PC-3 (cell line): ENCODE measurements at regions not wholly inside any gene's neighbourhood (a gene's known extent, or its start where the extent isn't known, plus 50 kb on each side); places are given as distances from the start of the nearest gene placed in this dataset.

ENCODE experiments used
- ATAC-seq: fragments of 200-7000 bp; cut with Tn5 transposase; 2 replicates; pipeline ENCODE4 v1.9.1; 2020; ENCODE audit warnings: mild to moderate bottlenecking, moderate library complexity
- BruUV-seq: library from RNA; stranded (reverse); fragments of 400-500 nt; replicated peaks from 2 replicates; lab custom pipeline; 2021; lab: Mats Ljungman, UMichigan
- CTCF ChIA-PET: fragments of 300-600 bp; sonication (Branson Sonifier 250); formaldehyde crosslinking; loops from one replicate; lab custom pipeline; 2022; ENCODE audit warnings: antibody characterized with exemption; lab: Charles Lee
- POLR2A ChIA-PET: fragments of 300-600 bp; sonication (Branson Sonifier 250); formaldehyde crosslinking; loops from one replicate; lab custom pipeline; 2022; ENCODE audit warnings: antibody characterized with exemption; ENCODE audit not compliant: unreplicated experiment; lab: Charles Lee
- DNase-seq: peaks from one replicate; pipeline ENCODE4 v3.0.0-alpha.2; 2015
- H2AFZ ChIP-seq: fragments of 300-600 bp; sonication (generic); 2 replicates; pipeline ENCODE4 v1.6.0; 2016; ENCODE audit warnings: antibody characterized with exemption, low read length
- H3F3A ChIP-seq: fragments of 300-600 bp; sonication (generic); one replicate; pipeline ENCODE4 v1.6.0; 2017; ENCODE audit warnings: antibody characterized with exemption, low read length, control low read depth, mild to moderate bottlenecking; ENCODE audit not compliant: unreplicated experiment
- H3K27ac ChIP-seq: fragments of 300-600 bp; sonication (generic); 2 replicates; pipeline ENCODE4 v1.5.1; 2016; ENCODE audit warnings: mild to moderate bottlenecking, low read length
- H3K27me3 ChIP-seq: fragments of 300-600 bp; sonication (generic); 2 replicates; pipeline ENCODE4 v1.6.1; 2016; ENCODE audit warnings: low read length, mixed read lengths
- H3K36me3 ChIP-seq: fragments of 300-600 bp; sonication (generic); 2 replicates; pipeline ENCODE4 v1.6.1; 2016; ENCODE audit warnings: low read depth, mixed run types, low read length, mixed read lengths
- H3K4me1 ChIP-seq: fragments of 300-600 bp; sonication (generic); 2 replicates; pipeline ENCODE4 v1.5.1; 2016; ENCODE audit warnings: low read length; ENCODE audit not compliant: insufficient read depth
- H3K4me2 ChIP-seq: fragments of 300-600 bp; sonication (generic); 2 replicates; pipeline ENCODE4 v1.6.0; 2016; ENCODE audit warnings: low read length
- H3K4me3 ChIP-seq: fragments of 300-600 bp; sonication (generic); 2 replicates; pipeline ENCODE4 v1.5.1; 2016; ENCODE audit warnings: mild to moderate bottlenecking, low read length, mixed read lengths
- H3K79me2 ChIP-seq: fragments of 300-600 bp; sonication (generic); 2 replicates; pipeline ENCODE4 v1.6.1; 2017; ENCODE audit warnings: low read length, mixed read lengths
- H3K9ac ChIP-seq: fragments of 300-600 bp; sonication (generic); 2 replicates; pipeline ENCODE4 v1.6.0; 2016; ENCODE audit warnings: mild to moderate bottlenecking, low read length
- H3K9me2 ChIP-seq: fragments of 300-600 bp; sonication (generic); replicated peaks from 2 replicates; pipeline ENCODE4 v1.6.1; 2016; ENCODE audit warnings: mixed run types, low read length, mixed read lengths
- H3K9me3 ChIP-seq: fragments of 300-600 bp; sonication (generic); 2 replicates; pipeline ENCODE4 v1.6.1; 2016; ENCODE audit warnings: low read length, mixed read lengths
- H4K20me1 ChIP-seq: fragments of 300-600 bp; sonication (generic); 2 replicates; pipeline ENCODE4 v1.6.1; 2016; ENCODE audit warnings: low read length, mixed read lengths
- CTCF ChIP-seq: fragments of 300-600 bp; sonication (generic); conservative IDR thresholded peaks from 2 replicates; pipeline ENCODE4 v1.5.1; 2017; ENCODE audit warnings: antibody characterized with exemption, low read depth, mild to moderate bottlenecking, low read length
- EZH2 ChIP-seq: fragments of 300-600 bp; sonication (generic); IDR thresholded peaks from one replicate; pipeline ENCODE4 v1.6.1; 2017; ENCODE audit warnings: antibody characterized with exemption, mild to moderate bottlenecking, low read length; ENCODE audit not compliant: unreplicated experiment
- EZH2phosphoT487 ChIP-seq: fragments of 300-600 bp; sonication (generic); IDR thresholded peaks from 2 replicates; pipeline ENCODE4 v1.6.1; 2018; ENCODE audit warnings: mild to moderate bottlenecking, antibody characterized with exemption, low read length, borderline replicate concordance
- intact Hi-C: fragments of 100-400 bp; cut with micrococcal nuclease; formaldehyde crosslinking; loops from 2 replicates; pipeline ENCODE4 v1.9.0; 2023

- no peaks in the 10 kb centered on the region for H3K9me3 ChIP-seq
- ATAC-seq (no peak), DNase-seq (no peak)
- H3K4me3 ChIP-seq, result no peak overlapping the region
- H3K79me2 ChIP-seq, result no peaks in the 10 kb centered on the region
- BruUV-seq, result no TSS peak
- peaks cover 14% of the 10 kb centered on the region for H3K4me1 ChIP-seq
- no peaks in the 10 kb centered on the region for H3F3A ChIP-seq
- H4K20me1 ChIP-seq, result no peaks in the 10 kb centered on the region
- no peak for TF ChIP-seq EZH2
- no peak for TF ChIP-seq CTCF
- TF ChIP-seq EZH2phosphoT487, result no peak
- H3K27me3 ChIP-seq, result no peaks in the 10 kb centered on the region
- CTCF ChIA-PET, result no interaction called here
- no peak overlapping the region for H3K9ac ChIP-seq
- H3K9me2 ChIP-seq, result no peaks in the 10 kb centered on the region
- no peak overlapping the region for H3K27ac ChIP-seq
- POLR2A ChIA-PET, result no interaction called here
- no peak overlapping the region for H2AFZ ChIP-seq
- intact Hi-C loops, result no loop called here
- H3K4me2 ChIP-seq, result no peak overlapping the region
- H3K36me3 ChIP-seq, result no peaks in the 10 kb centered on the region
Observed at GRCh38 chr2:46815121-46815802, 100.3 kb downstream of the MCFD2 start.

DNA sequence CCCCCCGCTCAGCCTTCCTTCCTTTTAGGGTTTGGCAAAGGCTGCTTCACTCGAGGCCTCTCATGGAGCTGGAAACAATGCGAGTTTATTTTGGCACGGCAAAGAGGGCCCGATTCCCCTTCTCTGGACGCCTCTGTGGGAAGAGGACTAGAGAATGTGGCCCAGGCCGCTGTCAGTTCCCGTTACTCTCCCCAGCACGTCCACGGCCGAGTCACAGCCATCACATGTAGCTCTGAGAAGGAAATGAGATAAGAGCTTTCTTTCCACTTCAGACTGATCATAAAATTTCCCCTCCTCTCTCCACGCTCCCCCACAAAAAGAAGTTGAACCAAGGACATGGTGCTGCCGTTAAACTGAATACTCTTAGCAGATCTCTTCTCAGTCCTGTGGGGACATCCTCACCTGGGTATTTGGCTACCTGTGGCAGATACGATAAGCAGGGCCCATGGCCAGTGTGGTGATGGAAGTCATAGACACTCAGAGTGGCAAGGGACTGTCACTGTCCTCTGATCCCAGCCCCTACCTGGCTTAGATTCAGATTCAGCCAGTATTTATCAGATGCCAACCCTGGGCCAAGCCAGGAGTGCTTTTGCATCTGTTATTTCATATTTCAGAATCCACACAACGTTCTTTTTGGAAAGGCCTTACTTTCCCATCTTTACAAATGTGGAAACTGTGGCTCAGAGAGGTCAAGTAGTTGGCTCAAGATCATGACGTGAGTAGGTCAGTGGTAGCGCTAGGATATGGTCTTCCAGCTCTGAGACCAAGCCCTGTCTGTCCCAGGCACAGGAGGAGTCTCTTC lies 101.2 kb downstream of the MCFD2 start:
- Histone ChIP-seq H3K27ac (no peak overlapping the region), H3K36me3 (no peaks in the 10 kb centered on the region), H3K9ac (no peak overlapping the region), H3K27me3 (no peaks in the 10 kb centered on the region), H3K79me2 (no peaks in the 10 kb centered on the region), H3K4me3 (no peak overlapping the region), H3K9me2 (no peaks in the 10 kb centered on the region), H3K4me1 (peaks cover 14% of the 10 kb centered on the region), H3K9me3 (no peaks in the 10 kb centered on the region), H3F3A (no peaks in the 10 kb centered on the region), H2AFZ (no peak overlapping the region), H4K20me1 (no peaks in the 10 kb centered on the region), H3K4me2 (no peak overlapping the region)
- BruUV-seq, result no TSS peak
- ChIA-PET POLR2A (no interaction called here), CTCF (no interaction called here)
- no peak for ATAC-seq
- DNase-seq, result no peak
- intact Hi-C loops, result no loop called here
- TF ChIP-seq EZH2phosphoT487, result no peak
- TF ChIP-seq CTCF, result no peak
- no peak for TF ChIP-seq EZH2

DNA sequence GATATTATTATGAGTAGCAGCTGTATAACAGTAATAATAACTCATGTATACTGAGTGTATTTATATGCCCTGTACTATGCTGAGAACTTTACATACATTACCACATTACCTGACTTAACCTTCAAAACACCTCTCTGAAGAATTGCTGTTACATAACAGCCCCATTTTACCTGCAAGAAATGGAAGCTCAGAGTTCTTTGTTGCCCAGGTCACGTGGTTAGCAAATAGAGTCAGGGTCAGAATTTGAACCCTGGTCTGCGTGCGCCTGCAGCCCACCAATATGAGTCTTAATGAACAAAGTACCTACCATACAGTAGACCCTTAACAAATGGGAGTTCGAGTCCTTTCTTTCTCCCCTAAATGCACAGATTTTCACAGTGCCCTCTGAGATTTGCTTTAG lies 101.9 kb downstream of the MCFD2 start:
- no peaks in the 10 kb centered on the region for H3K36me3 ChIP-seq
- POLR2A ChIA-PET, result no interaction called here
- CTCF ChIA-PET, result no interaction called here

More for the DNA sequence above, 101.9 kb downstream of the MCFD2 start:
- intact Hi-C loops, result no loop called here
- no TSS peak for BruUV-seq
- no peaks in the 10 kb centered on the region for H3K79me2 ChIP-seq
- H3K4me2 ChIP-seq, result no peak overlapping the region
- no peak overlapping the region for H2AFZ ChIP-seq
- no peaks in the 10 kb centered on the region for H3K9me3 ChIP-seq
- H3F3A ChIP-seq, result no peaks in the 10 kb centered on the region
- H3K27ac ChIP-seq, result no peak overlapping the region
- no peak overlapping the region for H3K4me3 ChIP-seq
- no peak for TF ChIP-seq EZH2phosphoT487
- no peak for TF ChIP-seq EZH2
- no peak for TF ChIP-seq CTCF
- H3K27me3 ChIP-seq, result no peaks in the 10 kb centered on the region
- no peaks in the 10 kb centered on the region for H3K9me2 ChIP-seq
- H3K4me1 ChIP-seq, result peaks cover 14% of the 10 kb centered on the region
- DNase-seq, result no peak
- H3K9ac ChIP-seq, result no peak overlapping the region
- ATAC-seq, result no peak
- no peaks in the 10 kb centered on the region for H4K20me1 ChIP-seq
